Endothelial cell of umbilical vein (primary cell): ENCODE measurements at regions not wholly inside any gene's neighbourhood (a gene's known extent, or its start where the extent isn't known, plus 50 kb on each side); places are given as distances from the start of the nearest gene placed in this dataset.

ENCODE experiments used
- BruUV-seq: library from RNA; stranded (reverse); fragments of 400-500 nt; replicated peaks from 2 replicates; lab custom pipeline; 2021; lab: Mats Ljungman, UMichigan
- CTCF ChIA-PET: fragments of 300-600, 350-600 bp; sonication (Branson Sonifier 250); formaldehyde crosslinking; loops from one replicate; lab custom pipeline; 2021; ENCODE audit warnings: antibody characterized with exemption, inconsistent platforms; lab: Charles Lee
- POLR2A ChIA-PET: fragments of 300-600, 350-600 bp; sonication (Branson Sonifier 250); formaldehyde crosslinking; loops from one replicate; lab custom pipeline; 2021; ENCODE audit warnings: antibody characterized with exemption, inconsistent platforms; lab: Charles Lee
- DNase-seq: peaks from one replicate; pipeline ENCODE4 v3.0.0-alpha.2; 2011; ENCODE audit warnings: low read depth, low spot score
- FAIRE-seq: peaks from 2 replicates; lab custom pipeline; 2011; peaks lifted over from hg19 to GRCh38; lab: Jason Lieb, UNC
- H2AFZ ChIP-seq: 2 replicates; pipeline ENCODE4 v1.6.0; 2012; ENCODE audit warnings: low read depth, low read length, control low read depth, inconsistent platforms
- H3K27ac ChIP-seq: 2 replicates; pipeline ENCODE4 v1.5.1; 2011; ENCODE audit warnings: low read depth, mild to moderate bottlenecking, control low read depth, low read length, moderate library complexity; ENCODE audit not compliant: insufficient read depth
- H3K27me3 ChIP-seq, 2 experiments: 2 replicates each; pipeline versions ENCODE4 v1.6.0 to v1.6.1; 2011; ENCODE audit warnings: low read length in 2 of 2, mixed read lengths in 1 of 2; ENCODE audit not compliant: control insufficient read depth in 2 of 2, insufficient read depth in 2 of 2
- H3K36me3 ChIP-seq, 2 experiments: 2 replicates in 1 of 2; 3 replicates in 1 of 2; pipeline ENCODE4 v1.5.1; 2011; ENCODE audit warnings: low read length in 2 of 2, mild to moderate bottlenecking in 1 of 2, moderate library complexity in 1 of 2; ENCODE audit not compliant: control insufficient read depth in 2 of 2, insufficient read depth in 2 of 2; ENCODE audit errors: extremely low read depth in 1 of 2
- H3K4me1 ChIP-seq: 3 replicates; pipeline ENCODE4 v1.5.1; 2011; ENCODE audit warnings: mild to moderate bottlenecking, low read length; ENCODE audit not compliant: control insufficient read depth, insufficient read depth; ENCODE audit errors: extremely low read depth
- H3K4me2 ChIP-seq: 2 replicates; pipeline ENCODE4 v1.6.1; 2011; ENCODE audit warnings: low read length, control low read depth, mixed read lengths; ENCODE audit not compliant: insufficient read depth
- H3K4me3 ChIP-seq, 3 experiments: fragments of 200-600 bp in 1 of 3; sonication (generic), shearing (Covaris generic) in 1 of 3; replicated peaks in 1 of 3; 2 replicates each; pipeline ENCODE4 v1.5.1; 2011 to 2016; ENCODE audit warnings: control low read depth in 3 of 3, low read length in 3 of 3, mild to moderate bottlenecking in 2 of 3, inconsistent platforms in 1 of 3, low read depth in 1 of 3, moderate library complexity in 1 of 3; ENCODE audit not compliant: insufficient read depth in 1 of 3
- H3K79me2 ChIP-seq: 2 replicates; pipeline ENCODE4 v1.6.0; 2012; ENCODE audit warnings: low read length, inconsistent platforms; ENCODE audit not compliant: control insufficient read depth, insufficient read depth
- H3K9ac ChIP-seq: replicated peaks from 2 replicates; pipeline ENCODE3; 2011; ENCODE audit warnings: low read length, control low read depth; ENCODE audit not compliant: insufficient read depth; ENCODE audit errors: extremely low read depth
- H3K9me1 ChIP-seq: replicated peaks from 3 replicates; pipeline ENCODE4 v1.6.0; 2011; ENCODE audit warnings: mild to moderate bottlenecking, low read length; ENCODE audit not compliant: control insufficient read depth, insufficient read depth; ENCODE audit errors: extremely low read depth
- H3K9me3 ChIP-seq: replicated peaks from 2 replicates; pipeline ENCODE4 v1.5.1; 2012; ENCODE audit warnings: low read length, inconsistent platforms; ENCODE audit not compliant: control insufficient read depth, insufficient read depth
- H4K20me1 ChIP-seq: replicated peaks from 2 replicates; pipeline ENCODE3; 2011; ENCODE audit warnings: mild to moderate bottlenecking, low read length; ENCODE audit not compliant: control insufficient read depth, insufficient read depth; ENCODE audit errors: extremely low read depth
- EZH2 ChIP-seq: IDR thresholded peaks from 2 replicates; pipeline ENCODE4 v1.6.1; 2012; ENCODE audit warnings: borderline replicate concordance, low read depth, mild to moderate bottlenecking, moderate library complexity, low read length, inconsistent platforms; ENCODE audit not compliant: severe bottlenecking
- FOS ChIP-seq: IDR thresholded peaks from 2 replicates; pipeline ENCODE4 v1.6.1; 2011; ENCODE audit warnings: mild to moderate bottlenecking, low read length, moderate library complexity, borderline replicate concordance; ENCODE audit not compliant: insufficient read depth
- JUN ChIP-seq: IDR thresholded peaks from 2 replicates; pipeline ENCODE4 v1.6.1; 2011; ENCODE audit warnings: borderline replicate concordance, low read depth; ENCODE audit not compliant: insufficient read length, insufficient read depth
- dilution Hi-C: fragments of 300-500 bp; cut with MboI; formaldehyde crosslinking; loops from one replicate; pipeline ENCODE4 v1.15.0; 2019; ENCODE audit warnings: low sequenced_read_pairs; ENCODE audit not compliant: extremely low pct_ligation_motif_present
- intact Hi-C: fragments of 100-400 bp; cut with micrococcal nuclease; formaldehyde crosslinking; loops from one replicate; pipeline ENCODE4 v1.10.0; 2022
- TF ChIP-seq, protein P1 (sequence below): IDR thresholded peaks from 2 replicates; pipeline ENCODE4 v1.6.1; 2011; ENCODE audit not compliant: insufficient read depth, insufficient read length

DNA sequence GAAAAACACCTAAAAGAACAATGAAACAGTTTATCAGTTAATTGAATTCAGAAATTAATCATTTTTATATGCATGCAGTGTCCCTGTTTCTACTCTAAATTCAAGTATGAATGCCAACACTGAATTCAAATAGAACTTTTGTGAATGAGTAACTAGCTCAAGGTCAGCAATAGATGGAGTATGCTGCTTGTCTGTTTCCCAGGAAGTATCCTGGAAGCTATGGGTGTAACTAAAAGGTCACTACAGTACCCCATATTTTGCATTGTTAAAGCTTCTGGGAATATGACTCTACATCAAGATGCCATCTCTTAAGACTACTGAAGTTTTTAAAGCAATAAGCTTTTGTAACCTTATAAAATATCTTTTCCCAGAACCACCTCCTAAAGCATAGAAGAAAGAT, 681.4 kb upstream of the FBXO33 start:
- dilution Hi-C loops (no loop called here), intact Hi-C loops (no loop called here)
- Histone ChIP-seq H3K27ac (no peak overlapping the region), H4K20me1 (no peaks in the 10 kb centered on the region), H3K36me3 (no peaks in the 10 kb centered on the region), H3K4me1 (no peaks in the 10 kb centered on the region), H3K9ac (no peak overlapping the region), H3K79me2 (no peaks in the 10 kb centered on the region), H3K4me2 (no peak overlapping the region), H3K9me1 (no peaks in the 10 kb centered on the region), H3K4me3 (no peak overlapping the region), H3K9me3 (no peaks in the 10 kb centered on the region), H3K27me3 (no peaks in the 10 kb centered on the region), H2AFZ (no peak overlapping the region)
- TF ChIP-seq EZH2 (no peak), FOS (no peak)
- FAIRE-seq (no peak), DNase-seq (no peak)
- ChIA-PET POLR2A (no interaction called here), CTCF (no interaction called here)
- no TSS peak for BruUV-seq

DNA sequence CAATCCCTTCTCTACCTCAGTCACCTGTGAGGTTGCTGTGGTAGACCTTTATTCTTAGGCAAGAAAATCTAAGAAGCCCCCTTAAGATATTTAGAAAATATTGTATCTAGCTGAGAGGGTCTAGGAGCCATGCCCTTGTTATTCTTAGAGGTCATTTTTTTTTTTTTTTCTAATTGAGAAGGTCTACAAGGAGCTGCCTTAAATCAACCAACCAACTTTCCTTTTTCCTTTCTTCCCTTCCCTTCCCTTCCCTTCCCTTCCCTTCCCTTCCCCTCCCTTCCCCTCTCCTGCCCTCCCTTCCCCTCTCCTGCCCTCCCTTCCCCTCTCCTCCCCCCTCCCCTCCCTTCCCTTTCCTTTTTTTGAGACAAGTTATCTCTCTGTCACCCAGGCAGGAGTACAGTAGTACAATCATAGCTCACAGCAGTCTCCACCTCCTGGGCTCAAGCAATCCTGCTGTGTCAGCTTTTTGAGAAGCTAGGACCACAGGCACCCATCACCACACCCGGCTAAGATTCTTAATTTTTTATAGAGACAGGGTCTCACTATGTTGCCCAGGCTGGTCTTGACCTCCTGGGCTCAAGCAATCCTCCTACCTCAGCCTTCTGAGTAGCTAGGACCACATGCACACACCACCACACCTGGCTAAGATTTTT, 668.4 kb upstream of the FBXO33 start:
- no peak for DNase-seq
- Histone ChIP-seq H3K27ac (no peak overlapping the region), H3K9me3 (peaks cover 3% of the 10 kb centered on the region), H3K79me2 (no peaks in the 10 kb centered on the region), H3K4me3 (no peak overlapping the region), H3K4me2 (no peak overlapping the region), H3K9me1 (no peaks in the 10 kb centered on the region), H3K27me3 (no peaks in the 10 kb centered on the region), H2AFZ (no peak overlapping the region), H3K9ac (no peak overlapping the region), H3K36me3 (no peaks in the 10 kb centered on the region), H3K4me1 (no peaks in the 10 kb centered on the region), H4K20me1 (no peaks in the 10 kb centered on the region)
- intact Hi-C loops (no loop called here), dilution Hi-C loops (no loop called here)
- POLR2A ChIA-PET: no interaction called here
- CTCF ChIA-PET: no interaction called here
- TF ChIP-seq JUN (no peak), FOS (no peak)
- TF ChIP-seq, protein P1, sequence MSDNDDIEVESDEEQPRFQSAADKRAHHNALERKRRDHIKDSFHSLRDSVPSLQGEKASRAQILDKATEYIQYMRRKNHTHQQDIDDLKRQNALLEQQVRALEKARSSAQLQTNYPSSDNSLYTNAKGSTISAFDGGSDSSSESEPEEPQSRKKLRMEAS: no peak
- FAIRE-seq: no peak
- BruUV-seq: no TSS peak
